ENCODE measurements at regions not wholly inside any gene's neighbourhood (a gene's known extent, or its start where the extent isn't known, plus 50 kb on each side); places are given as distances from the start of the nearest gene placed in this dataset.

- TF ChIP-seq CHD1 (IDR thresholded peaks at IDR 0.05; ENCODE audit: low read length) (no peak), ZNF184 (CRISPR knock-in tag; IDR thresholded peaks at IDR 0.05) (no peak), CTCF (IDR thresholded peaks at IDR 0.05 in 2 of 3, conservative IDR thresholded peaks at IDR 0.05 in 1 of 3; ENCODE audit: insufficient read depth in 2 of 3, low read depth in 1 of 3, low read length in 3 of 3) (no peak), ZBTB7A (IDR thresholded peaks at IDR 0.05; ENCODE audit: borderline replicate concordance, control insufficient read depth, low read depth, low read length) (no peak), HDAC6 (IDR thresholded peaks at IDR 0.05; ENCODE audit: low read depth, low read length) (no peak), FOXM1 (IDR thresholded peaks at IDR 0.05; ENCODE audit: low read depth) (no peak), FOXM1 (CRISPR knock-in tag; IDR thresholded peaks at IDR 0.05; ENCODE audit: low read depth) (no peak), ELF1 (tag; IDR thresholded peaks at IDR 0.05) (no peak), MXI1 (IDR thresholded peaks at IDR 0.05; ENCODE audit: low read depth, low read length) (no peak)
- TF ChIP-seq, protein P1, sequence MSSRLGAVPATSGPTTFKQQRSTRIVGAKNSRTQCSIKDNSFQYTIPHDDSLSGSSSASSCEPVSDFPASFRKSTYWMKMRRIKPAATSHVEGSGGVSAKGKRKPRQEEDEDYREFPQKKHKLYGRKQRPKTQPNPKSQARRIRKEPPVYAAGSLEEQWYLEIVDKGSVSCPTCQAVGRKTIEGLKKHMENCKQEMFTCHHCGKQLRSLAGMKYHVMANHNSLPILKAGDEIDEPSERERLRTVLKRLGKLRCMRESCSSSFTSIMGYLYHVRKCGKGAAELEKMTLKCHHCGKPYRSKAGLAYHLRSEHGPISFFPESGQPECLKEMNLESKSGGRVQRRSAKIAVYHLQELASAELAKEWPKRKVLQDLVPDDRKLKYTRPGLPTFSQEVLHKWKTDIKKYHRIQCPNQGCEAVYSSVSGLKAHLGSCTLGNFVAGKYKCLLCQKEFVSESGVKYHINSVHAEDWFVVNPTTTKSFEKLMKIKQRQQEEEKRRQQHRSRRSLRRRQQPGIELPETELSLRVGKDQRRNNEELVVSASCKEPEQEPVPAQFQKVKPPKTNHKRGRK (tag; IDR thresholded peaks at IDR 0.05): no peak
- TF ChIP-seq, protein P2, sequence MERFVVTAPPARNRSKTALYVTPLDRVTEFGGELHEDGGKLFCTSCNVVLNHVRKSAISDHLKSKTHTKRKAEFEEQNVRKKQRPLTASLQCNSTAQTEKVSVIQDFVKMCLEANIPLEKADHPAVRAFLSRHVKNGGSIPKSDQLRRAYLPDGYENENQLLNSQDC (CRISPR knock-in tag; IDR thresholded peaks at IDR 0.05): no peak
- TF ChIP-seq, protein P3, sequence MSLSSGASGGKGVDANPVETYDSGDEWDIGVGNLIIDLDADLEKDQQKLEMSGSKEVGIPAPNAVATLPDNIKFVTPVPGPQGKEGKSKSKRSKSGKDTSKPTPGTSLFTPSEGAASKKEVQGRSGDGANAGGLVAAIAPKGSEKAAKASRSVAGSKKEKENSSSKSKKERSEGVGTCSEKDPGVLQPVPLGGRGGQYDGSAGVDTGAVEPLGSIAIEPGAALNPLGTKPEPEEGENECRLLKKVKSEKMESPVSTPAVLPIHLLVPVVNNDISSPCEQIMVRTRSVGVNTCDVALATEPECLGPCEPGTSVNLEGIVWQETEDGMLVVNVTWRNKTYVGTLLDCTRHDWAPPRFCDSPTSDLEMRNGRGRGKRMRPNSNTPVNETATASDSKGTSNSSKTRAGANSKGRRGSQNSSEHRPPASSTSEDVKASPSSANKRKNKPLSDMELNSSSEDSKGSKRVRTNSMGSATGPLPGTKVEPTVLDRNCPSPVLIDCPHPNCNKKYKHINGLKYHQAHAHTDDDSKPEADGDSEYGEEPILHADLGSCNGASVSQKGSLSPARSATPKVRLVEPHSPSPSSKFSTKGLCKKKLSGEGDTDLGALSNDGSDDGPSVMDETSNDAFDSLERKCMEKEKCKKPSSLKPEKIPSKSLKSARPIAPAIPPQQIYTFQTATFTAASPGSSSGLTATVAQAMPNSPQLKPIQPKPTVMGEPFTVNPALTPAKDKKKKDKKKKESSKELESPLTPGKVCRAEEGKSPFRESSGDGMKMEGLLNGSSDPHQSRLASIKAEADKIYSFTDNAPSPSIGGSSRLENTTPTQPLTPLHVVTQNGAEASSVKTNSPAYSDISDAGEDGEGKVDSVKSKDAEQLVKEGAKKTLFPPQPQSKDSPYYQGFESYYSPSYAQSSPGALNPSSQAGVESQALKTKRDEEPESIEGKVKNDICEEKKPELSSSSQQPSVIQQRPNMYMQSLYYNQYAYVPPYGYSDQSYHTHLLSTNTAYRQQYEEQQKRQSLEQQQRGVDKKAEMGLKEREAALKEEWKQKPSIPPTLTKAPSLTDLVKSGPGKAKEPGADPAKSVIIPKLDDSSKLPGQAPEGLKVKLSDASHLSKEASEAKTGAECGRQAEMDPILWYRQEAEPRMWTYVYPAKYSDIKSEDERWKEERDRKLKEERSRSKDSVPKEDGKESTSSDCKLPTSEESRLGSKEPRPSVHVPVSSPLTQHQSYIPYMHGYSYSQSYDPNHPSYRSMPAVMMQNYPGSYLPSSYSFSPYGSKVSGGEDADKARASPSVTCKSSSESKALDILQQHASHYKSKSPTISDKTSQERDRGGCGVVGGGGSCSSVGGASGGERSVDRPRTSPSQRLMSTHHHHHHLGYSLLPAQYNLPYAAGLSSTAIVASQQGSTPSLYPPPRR (CRISPR knock-in tag; IDR thresholded peaks at IDR 0.05; ENCODE audit: borderline replicate concordance): no peak
Observed at GRCh38 chr18:51255693-51256092, 58.2 kb upstream of the MEX3C start.

Data from K562 (cell line).